OCI-LY1 (cell line): ENCODE measurements at regions not wholly inside any gene's neighbourhood (a gene's known extent, or its start where the extent isn't known, plus 50 kb on each side); places are given as distances from the start of the nearest gene placed in this dataset.

Experiments used
- H2AFZ ChIP-seq: fragments of 200-600 bp; sonication (generic), shearing (Covaris generic); 2 replicates; pipeline ENCODE4 v1.6.0; 2014; ENCODE audit warnings: antibody characterized with exemption, mild to moderate bottlenecking, low read length
- H3F3A ChIP-seq: fragments of 200-600 bp; sonication (generic), shearing (Covaris generic); 2 replicates; pipeline ENCODE4 v1.6.0; 2014; ENCODE audit warnings: mild to moderate bottlenecking, antibody characterized with exemption, low read length, moderate library complexity; ENCODE audit not compliant: insufficient read depth
- H3K27ac ChIP-seq: fragments of 200-600 bp; sonication (generic); 2 replicates; pipeline ENCODE4 v1.5.1; 2014; ENCODE audit warnings: low read length, mixed run types, mild to moderate bottlenecking, low read depth; ENCODE audit not compliant: poor library complexity, severe bottlenecking
- H3K27me3 ChIP-seq: fragments of 200-600 bp; sonication (generic); 2 replicates; pipeline ENCODE4 v1.6.0; 2014; ENCODE audit warnings: antibody characterized with exemption, mild to moderate bottlenecking, low read length, moderate library complexity; ENCODE audit not compliant: insufficient read depth
- H3K36me3 ChIP-seq: fragments of 200-600 bp; sonication (generic); 2 replicates; pipeline ENCODE4 v1.6.1; 2014; ENCODE audit warnings: mild to moderate bottlenecking, antibody characterized with exemption, low read length, moderate library complexity, mixed read lengths; ENCODE audit not compliant: insufficient read depth
- H3K4me1 ChIP-seq: fragments of 200-600 bp; sonication (generic); 2 replicates; pipeline ENCODE4 v1.5.1; 2014; ENCODE audit warnings: mild to moderate bottlenecking, low read length, moderate library complexity; ENCODE audit not compliant: insufficient read depth, severe bottlenecking
- H3K4me2 ChIP-seq: fragments of 200-600 bp; sonication (generic), shearing (Covaris generic); 2 replicates; pipeline ENCODE4 v1.6.1; 2014; ENCODE audit warnings: low read length
- H3K4me3 ChIP-seq: fragments of 200-600 bp; sonication (generic); 2 replicates; pipeline ENCODE4 v1.5.1; 2014; ENCODE audit warnings: low read length, low read depth, mild to moderate bottlenecking, mixed read lengths; ENCODE audit not compliant: poor library complexity, severe bottlenecking
- H3K79me2 ChIP-seq: fragments of 200-600 bp; shearing (Covaris generic); 2 replicates; pipeline ENCODE4 v1.6.1; 2016; ENCODE audit warnings: mixed run types, low read length, mixed read lengths; ENCODE audit not compliant: insufficient read depth
- H3K9ac ChIP-seq: fragments of 200-600 bp; sonication (generic), shearing (Covaris generic); 2 replicates; pipeline ENCODE4 v1.6.1; 2014; ENCODE audit warnings: mild to moderate bottlenecking, low read length, mixed read lengths
- H3K9me2 ChIP-seq: fragments of 200-600 bp; sonication (generic), shearing (Covaris generic); 2 replicates; pipeline ENCODE4 v1.6.1; 2014; ENCODE audit warnings: low read depth, mild to moderate bottlenecking, low read length, mixed read lengths
- H3K9me3 ChIP-seq: fragments of 200-600 bp; shearing (Covaris generic); 2 replicates; pipeline ENCODE4 v1.6.1; 2014; ENCODE audit warnings: low read length, mixed read lengths
- H4K20me1 ChIP-seq: fragments of 200-600 bp; sonication (generic), shearing (Covaris generic); 2 replicates; pipeline ENCODE4 v1.6.0; 2016; ENCODE audit warnings: mild to moderate bottlenecking, low read length; ENCODE audit not compliant: insufficient read depth
- EZH2 ChIP-seq: fragments of 200-600 bp; sonication (generic), shearing (Covaris generic); IDR thresholded peaks from 2 replicates; pipeline ENCODE4 v1.8.0; 2017; ENCODE audit warnings: borderline replicate concordance, mixed run types, mild to moderate bottlenecking, antibody characterized with exemption, low read length, moderate library complexity, mixed read lengths
- TF ChIP-seq, protein P1 (sequence below): fragments of 200-600 bp; sonication (generic), shearing (Covaris generic); IDR thresholded peaks from 2 replicates; pipeline ENCODE4 v1.5.1; 2017; ENCODE audit warnings: mild to moderate bottlenecking, antibody characterized with exemption, low read length, moderate library complexity, mixed read lengths

DNA sequence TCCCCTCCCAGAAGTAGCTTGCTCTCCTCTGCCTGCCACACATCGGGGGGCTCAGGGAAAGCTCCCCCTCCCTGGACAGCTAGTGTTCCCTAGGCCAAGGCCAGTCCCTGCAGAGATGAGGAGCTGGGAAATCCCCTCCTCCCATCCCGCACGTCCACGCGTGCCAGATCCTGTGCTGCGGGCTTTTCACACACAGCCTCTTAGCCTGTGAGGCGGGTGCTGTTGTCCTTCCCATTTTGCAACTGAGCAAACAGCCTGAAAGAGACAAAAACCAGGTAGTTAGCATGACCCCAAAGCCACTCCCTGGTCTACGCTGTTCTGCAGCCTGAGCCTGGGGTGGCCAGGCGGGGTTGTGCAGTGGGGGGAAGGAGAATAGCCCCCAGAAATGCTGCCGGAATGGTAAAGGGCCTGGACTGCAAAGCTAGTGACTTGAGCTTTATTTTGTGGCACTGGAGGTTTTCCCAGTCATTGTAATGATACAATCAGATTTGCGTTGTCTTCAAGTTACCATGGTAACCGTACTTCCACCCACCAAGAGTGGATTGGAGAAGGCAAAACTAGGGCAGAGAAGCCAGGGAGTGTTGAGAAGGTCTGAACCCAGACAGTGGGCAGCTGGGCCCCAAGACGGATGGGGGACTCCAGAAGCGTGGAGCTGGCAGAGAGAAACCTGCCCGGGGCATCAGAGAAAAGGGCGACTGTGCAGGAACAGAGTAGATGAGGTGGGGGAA, 98.6 kb upstream of the KCTD7 start:
- TF ChIP-seq, protein P1, sequence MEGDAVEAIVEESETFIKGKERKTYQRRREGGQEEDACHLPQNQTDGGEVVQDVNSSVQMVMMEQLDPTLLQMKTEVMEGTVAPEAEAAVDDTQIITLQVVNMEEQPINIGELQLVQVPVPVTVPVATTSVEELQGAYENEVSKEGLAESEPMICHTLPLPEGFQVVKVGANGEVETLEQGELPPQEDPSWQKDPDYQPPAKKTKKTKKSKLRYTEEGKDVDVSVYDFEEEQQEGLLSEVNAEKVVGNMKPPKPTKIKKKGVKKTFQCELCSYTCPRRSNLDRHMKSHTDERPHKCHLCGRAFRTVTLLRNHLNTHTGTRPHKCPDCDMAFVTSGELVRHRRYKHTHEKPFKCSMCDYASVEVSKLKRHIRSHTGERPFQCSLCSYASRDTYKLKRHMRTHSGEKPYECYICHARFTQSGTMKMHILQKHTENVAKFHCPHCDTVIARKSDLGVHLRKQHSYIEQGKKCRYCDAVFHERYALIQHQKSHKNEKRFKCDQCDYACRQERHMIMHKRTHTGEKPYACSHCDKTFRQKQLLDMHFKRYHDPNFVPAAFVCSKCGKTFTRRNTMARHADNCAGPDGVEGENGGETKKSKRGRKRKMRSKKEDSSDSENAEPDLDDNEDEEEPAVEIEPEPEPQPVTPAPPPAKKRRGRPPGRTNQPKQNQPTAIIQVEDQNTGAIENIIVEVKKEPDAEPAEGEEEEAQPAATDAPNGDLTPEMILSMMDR, result no peak
- no peak for TF ChIP-seq EZH2
- Histone ChIP-seq H3K4me1 (no peaks in the 10 kb centered on the region), H3K4me2 (no peak overlapping the region), H4K20me1 (no peaks in the 10 kb centered on the region), H3K36me3 (no peaks in the 10 kb centered on the region), H3K27ac (no peak overlapping the region), H3K9me3 (no peaks in the 10 kb centered on the region), H3K9me2 (no peaks in the 10 kb centered on the region), H2AFZ (no peak overlapping the region), H3K4me3 (no peak overlapping the region), H3K9ac (no peak overlapping the region), H3F3A (no peaks in the 10 kb centered on the region), H3K27me3 (no peaks in the 10 kb centered on the region), H3K79me2 (no peaks in the 10 kb centered on the region)

DNA sequence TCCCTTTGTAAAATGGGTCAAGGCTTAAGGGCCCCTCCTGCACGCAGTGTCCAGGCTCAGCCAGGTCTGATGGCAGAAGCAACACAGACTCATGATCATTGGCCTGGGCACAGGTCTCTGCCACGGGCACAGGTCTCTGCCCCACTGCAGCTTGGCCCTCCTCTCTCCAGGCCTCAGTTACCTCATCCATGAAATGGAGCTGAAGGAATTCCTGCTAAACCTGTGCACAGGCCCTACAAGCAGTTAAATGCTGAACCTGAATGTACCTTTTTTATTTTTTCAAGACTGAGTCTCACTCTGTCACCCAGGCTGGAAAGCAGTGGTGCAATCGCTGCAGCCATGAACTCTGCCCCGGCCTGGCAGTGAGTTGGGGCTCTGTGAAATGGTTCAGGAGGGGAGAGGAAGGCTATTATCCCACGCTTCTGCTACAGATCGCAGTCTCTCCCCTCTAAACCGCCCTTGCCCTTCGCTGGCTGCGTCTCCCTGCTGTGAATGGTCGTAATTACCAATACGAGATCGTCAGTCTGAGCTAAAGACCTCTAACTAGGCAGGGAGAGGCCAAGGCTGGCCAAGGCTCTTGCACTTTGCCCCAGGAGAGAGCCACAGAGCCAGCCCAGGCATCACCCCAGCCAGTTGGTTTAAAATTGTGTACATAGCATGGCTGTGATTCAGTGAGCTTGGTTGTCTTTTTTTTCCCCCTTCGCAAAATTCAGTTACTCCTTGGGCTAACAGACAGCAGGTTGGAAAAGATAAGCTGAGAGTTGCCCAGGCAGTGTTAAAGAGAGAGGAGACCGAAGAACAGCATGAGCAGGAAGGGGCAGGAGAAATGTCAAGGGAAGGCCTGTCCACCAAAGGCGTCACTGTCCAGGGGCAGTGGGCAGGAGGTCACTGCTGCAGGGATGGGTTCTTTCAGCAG, 93.0 kb upstream of the KCTD7 start:
- Histone ChIP-seq H3K4me1 (no peaks in the 10 kb centered on the region), H3K9me3 (no peaks in the 10 kb centered on the region), H3K9me2 (no peaks in the 10 kb centered on the region), H3K79me2 (no peaks in the 10 kb centered on the region), H3K27me3 (no peaks in the 10 kb centered on the region), H3K4me3 (no peak overlapping the region), H3K36me3 (no peaks in the 10 kb centered on the region), H3F3A (no peaks in the 10 kb centered on the region), H3K9ac (no peak overlapping the region), H4K20me1 (no peaks in the 10 kb centered on the region), H3K4me2 (no peak overlapping the region), H2AFZ (no peak overlapping the region), H3K27ac (no peak overlapping the region)
- no peak for TF ChIP-seq EZH2
- TF ChIP-seq, protein P1, result no peak

DNA sequence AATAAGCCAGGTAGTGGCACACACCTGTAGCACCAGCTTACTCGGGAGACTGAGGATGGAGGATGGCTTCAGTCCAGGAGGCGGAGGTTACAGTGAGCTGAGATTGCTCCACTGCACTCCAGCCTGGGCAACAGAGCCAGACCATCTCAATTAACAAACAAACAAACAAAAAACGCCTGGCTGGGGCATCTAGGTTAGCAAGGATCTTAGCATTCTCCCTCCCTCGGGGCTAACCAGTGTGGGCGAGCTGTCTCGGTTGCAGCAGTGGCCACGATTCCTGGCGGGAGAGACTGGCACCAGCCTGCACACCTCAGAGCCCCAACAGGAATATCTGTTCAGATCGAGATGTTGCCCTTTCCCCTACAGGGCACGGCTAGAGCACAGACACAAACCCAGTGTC, 91.3 kb upstream of the KCTD7 start:
- H3K79me2 ChIP-seq, result no peaks in the 10 kb centered on the region
- H3K9me3 ChIP-seq, result no peaks in the 10 kb centered on the region
- H2AFZ ChIP-seq, result no peak overlapping the region
- no peak overlapping the region for H3K4me3 ChIP-seq
- peaks cover 4% of the 10 kb centered on the region; the same call in 1 of the 2 replicates for H3K36me3 ChIP-seq
- H4K20me1 ChIP-seq, result no peaks in the 10 kb centered on the region
- no peaks in the 10 kb centered on the region for H3F3A ChIP-seq
- TF ChIP-seq, protein P1, result no peak
- TF ChIP-seq EZH2, result no peak
- H3K9ac ChIP-seq, result no peak overlapping the region
- no peaks in the 10 kb centered on the region for H3K9me2 ChIP-seq
- H3K4me2 ChIP-seq, result no peak overlapping the region
- no peaks in the 10 kb centered on the region for H3K27me3 ChIP-seq
- H3K4me1 ChIP-seq, result peaks cover under 1% of the 10 kb centered on the region
- no peak overlapping the region for H3K27ac ChIP-seq
